GM12865 (cell line): ENCODE measurements at regions not wholly inside any gene's neighbourhood (a gene's known extent, or its start where the extent isn't known, plus 50 kb on each side); places are given as distances from the start of the nearest gene placed in this dataset.

ENCODE experiments used
- DNase-seq: peaks from one replicate; pipeline ENCODE4 v3.0.0; 2010; ENCODE audit warnings: low read depth
- H3K4me3 ChIP-seq: 2 replicates; pipeline ENCODE4 v1.5.1; 2011; ENCODE audit warnings: mild to moderate bottlenecking, low read depth, low read length, control low read depth
- TF ChIP-seq, protein P1 (sequence below): IDR thresholded peaks from 2 replicates; pipeline ENCODE4 v1.5.1; 2011; ENCODE audit warnings: low read length, control low read depth, low read depth, inconsistent platforms; ENCODE audit not compliant: insufficient read depth; ENCODE audit errors: missing control alignments

DNA sequence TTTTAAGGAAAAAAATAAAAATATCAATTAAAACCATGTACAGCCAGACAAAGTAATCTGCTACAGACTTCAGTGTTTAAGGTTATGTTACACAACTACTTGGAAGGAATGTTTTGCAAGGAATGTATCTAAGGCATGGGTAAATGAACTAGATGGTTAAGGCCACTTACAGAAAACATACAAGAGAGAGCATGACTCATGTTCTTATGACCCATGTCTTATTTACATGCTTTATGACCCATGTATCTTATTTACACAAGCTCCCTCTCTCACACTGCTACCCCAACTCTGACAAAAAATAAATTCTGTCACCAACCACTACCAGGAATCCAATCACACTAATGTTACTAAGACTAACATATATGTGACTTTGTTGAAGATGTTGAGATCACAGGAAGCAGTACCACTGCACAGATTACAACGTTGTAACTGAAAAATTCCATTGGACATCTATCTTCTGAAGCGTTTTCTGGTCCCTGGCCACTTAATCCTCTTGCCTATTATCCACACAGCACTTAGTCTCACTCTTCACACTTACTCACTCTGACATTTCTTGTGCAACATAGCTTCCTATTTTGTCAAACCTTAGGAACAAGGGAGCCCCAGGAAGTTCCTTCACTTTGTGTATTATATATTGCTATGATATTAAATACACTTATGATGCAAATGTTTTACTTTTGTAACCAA is 1630.1 kb upstream of the C9orf72 start:
- H3K4me3 ChIP-seq, result no peak overlapping the region
- no peak for DNase-seq
- TF ChIP-seq, protein P1, sequence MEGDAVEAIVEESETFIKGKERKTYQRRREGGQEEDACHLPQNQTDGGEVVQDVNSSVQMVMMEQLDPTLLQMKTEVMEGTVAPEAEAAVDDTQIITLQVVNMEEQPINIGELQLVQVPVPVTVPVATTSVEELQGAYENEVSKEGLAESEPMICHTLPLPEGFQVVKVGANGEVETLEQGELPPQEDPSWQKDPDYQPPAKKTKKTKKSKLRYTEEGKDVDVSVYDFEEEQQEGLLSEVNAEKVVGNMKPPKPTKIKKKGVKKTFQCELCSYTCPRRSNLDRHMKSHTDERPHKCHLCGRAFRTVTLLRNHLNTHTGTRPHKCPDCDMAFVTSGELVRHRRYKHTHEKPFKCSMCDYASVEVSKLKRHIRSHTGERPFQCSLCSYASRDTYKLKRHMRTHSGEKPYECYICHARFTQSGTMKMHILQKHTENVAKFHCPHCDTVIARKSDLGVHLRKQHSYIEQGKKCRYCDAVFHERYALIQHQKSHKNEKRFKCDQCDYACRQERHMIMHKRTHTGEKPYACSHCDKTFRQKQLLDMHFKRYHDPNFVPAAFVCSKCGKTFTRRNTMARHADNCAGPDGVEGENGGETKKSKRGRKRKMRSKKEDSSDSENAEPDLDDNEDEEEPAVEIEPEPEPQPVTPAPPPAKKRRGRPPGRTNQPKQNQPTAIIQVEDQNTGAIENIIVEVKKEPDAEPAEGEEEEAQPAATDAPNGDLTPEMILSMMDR, result no peak

DNA sequence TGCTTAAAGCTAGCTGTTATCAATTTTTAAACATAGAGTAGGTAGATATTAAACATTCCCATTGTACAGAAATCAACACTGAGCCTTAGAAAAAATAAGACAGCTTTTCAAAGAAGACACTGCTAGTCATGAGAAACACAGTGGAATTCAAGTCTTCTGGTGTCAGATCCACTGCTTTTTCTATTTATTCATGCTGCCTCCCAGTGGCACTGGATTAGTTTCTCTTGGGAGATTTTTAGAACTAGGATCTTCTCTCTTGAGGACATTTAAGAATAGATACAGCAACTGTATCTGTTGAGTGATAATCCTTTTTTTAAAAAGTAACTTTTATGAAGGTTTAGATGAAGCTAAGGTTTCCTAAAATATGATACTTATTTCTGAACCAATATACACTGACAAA is 1635.4 kb upstream of the C9orf72 start:
- H3K4me3 ChIP-seq, result no peak overlapping the region
- no peak for DNase-seq
- TF ChIP-seq, protein P1, result no peak

DNA sequence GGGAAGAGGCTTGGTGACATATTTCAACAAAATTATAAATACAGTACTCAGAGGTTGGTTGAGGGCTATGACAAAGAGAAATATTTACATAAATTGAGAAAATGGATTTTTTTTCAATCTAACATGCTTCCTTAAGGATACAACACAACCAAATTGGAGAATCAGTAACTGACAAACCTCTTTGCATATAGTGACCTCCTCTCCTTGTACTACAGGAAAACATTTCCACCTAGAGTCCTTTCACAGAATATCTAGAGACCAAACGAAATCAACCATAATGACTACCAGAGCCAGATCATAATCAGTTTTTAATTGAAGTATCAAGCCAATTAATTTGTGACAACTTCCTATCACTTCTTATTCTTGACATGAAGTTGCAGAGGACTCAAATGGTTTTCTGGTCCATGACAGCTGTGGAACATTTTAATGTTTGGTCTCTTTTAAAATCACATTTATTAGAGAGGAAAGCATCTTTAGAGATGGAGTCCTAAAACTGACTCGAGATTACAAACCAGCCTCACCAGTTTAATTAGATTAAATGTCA is 1636.5 kb upstream of the C9orf72 start:
- no peak for DNase-seq
- TF ChIP-seq, protein P1, result no peak
- H3K4me3 ChIP-seq, result no peak overlapping the region

DNA sequence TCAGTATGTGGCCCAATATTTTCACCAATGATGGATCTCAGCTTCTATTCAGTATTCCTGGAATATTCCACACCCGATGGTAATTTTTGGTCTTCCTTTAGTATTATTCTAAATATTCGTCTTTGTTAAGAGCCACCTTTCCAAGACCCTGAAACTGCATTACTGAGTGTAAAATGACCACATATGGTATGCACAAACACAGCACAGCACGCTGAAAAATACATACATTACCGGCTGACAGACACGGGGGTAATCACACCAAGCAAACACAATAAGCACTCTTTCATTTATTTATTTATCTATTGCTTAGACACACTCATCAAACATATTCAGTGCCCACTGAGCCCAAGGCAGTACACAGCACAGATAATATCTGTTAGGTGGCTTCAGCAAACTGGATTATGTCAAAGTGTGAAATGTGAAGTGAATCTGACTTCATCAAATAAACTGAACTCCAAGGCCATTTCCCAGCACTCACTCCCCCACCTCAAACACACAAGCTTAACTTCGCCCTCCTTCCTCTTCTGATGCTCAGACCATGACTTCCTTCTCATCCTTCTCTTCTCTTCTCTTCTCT is 1637.8 kb upstream of the C9orf72 start:
- DNase-seq, result no peak
- TF ChIP-seq, protein P1, result no peak
- H3K4me3 ChIP-seq, result no peak overlapping the region

DNA sequence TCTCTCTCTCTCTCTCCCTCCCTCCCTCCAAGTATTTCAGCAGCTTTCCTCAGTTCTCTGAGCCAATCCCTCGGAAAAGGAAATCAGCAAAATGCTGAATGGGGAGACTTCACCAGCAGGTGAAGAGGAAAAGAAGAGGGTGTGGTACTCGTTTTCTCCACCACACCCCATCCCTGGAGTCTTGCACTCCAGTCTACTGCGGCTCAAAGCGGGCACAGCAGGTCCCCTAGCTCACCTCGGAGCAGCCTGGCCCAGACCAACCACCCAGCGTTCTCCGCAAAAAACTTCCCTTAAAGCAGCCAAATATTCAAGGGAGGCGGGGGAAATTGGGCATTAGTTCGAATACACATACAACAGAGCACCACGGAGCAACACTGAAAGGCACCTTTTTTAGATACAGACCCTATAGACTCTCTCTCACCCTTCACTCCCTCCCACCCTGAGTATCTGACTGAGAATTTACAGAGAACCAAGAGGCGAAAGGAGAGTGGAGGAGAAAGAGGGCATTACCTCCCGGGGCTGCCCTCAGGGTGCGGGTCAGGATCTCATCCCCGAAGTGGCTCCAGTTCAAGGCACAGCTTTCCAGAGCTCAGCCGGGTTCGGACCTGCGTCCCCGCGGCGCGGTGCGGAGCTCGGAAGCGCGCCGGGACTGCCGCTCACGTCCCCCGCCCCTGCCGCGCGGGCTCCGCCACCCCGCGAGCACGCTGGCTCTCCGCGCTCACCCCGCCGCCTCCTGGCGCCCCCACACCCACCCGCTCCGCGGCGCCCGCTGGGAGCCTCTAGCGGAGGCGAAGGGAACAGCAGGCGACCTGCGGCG is 1638.5 kb upstream of the C9orf72 start:
- no peak overlapping the region for H3K4me3 ChIP-seq
- peak; percentile 39 for DNase-seq
- TF ChIP-seq, protein P1, result peak; percentile 73

DNA sequence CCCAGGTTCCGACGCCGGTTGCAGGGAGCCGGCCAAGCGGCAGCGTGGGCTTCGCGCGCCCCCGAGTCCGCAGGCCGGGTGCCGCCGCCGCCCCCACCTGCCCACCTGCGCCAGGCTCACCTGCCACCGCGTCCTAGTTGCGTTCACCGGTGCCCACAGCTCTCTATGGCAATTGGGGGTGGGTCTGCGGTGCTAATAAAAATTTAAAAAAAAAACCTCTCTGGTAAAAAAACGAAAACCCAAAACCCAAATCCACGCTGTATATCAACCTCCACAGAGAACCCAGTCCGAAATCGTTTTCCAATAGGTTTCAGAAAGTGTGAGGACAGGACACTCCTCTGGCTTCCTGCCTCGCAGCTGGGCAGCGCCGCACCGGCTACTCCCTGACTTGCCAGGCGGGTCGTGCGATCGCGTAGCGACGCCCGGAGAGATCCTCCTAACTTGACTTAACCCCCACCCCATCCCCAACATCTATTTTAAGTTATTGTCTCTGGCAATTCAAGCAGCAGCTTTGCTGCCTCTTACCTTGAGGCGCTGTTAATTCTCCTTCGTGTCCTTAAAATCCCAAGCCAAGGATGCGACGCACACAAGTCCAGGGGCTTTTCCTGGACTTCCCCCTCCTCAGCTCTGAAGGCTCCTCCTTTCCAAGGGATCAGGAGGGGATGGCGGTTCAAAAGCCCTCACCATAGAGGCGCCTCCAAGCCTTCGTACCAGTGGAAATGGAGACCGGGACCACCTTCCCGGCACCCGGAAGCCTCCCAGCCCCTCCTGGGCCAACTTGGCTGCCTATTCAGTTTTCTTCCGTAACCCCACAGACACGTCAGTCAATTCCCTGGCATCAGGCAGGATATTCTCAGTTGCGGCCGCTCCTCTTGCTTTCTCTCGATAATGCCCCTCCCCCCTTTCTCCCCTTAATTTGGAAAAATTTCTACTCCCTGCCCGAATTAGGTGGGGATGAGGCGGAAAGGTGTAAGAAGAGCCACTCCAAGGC is 1639.4 kb upstream of the C9orf72 start:
- TF ChIP-seq, protein P1, result no peak

More for the DNA sequence above, 1639.4 kb upstream of the C9orf72 start:
- no peak for DNase-seq
- H3K4me3 ChIP-seq, result no peak overlapping the region
